ENCODE measurements at regions not wholly inside any gene's neighbourhood (a gene's known extent, or its start where the extent isn't known, plus 50 kb on each side); places are given as distances from the start of the nearest gene placed in this dataset.

DNA sequence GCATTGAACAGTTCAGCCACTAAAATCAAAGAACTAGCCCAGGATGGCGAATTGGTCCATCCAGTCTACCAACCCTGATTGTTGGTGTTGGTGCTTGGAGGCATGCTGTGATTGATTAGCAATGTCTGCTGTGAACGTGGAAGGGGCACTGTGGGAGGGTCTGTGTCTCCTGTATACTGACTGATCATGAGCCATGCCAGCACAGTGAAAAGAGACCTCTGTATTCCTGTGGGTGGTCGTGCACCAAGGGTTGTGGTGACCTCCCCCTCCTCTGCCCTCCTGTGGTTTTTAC, 63.0 kb upstream of the DLK1 start:
- in situ Hi-C loops (cut with MboI; ENCODE audit: low pct_unique_long_range_greater_than_20kb, low sequenced_read_pairs, unreplicated experiment) = no loop called here
- no peak for TF ChIP-seq CTCF (IDR thresholded peaks at IDR 0.05; ENCODE audit: extremely low read depth, insufficient read depth, missing control alignments)
- DNase-seq (ENCODE audit: low spot score) = no peak

DNA sequence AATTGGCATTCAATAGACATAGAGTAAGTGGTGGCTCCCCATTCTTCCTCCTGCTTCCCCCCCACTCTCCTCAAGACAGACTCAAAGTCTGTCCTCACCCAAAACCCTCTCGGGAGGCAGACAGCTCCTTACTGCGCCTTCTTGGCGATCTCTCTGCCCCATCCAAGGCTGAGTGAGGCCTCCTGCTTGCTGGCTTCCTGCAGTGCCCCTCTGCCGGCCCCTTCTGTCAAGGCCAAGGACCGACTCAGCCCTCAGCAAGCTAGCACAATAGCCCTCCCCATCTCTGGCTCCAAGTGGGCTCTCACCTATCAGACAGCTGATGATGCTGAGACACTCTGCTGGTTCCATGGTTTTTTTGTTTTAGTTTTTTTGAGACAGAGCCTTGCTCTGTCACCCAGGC, 62.5 kb upstream of the DLK1 start:
- DNase-seq (ENCODE audit: low spot score) = no peak
- TF ChIP-seq CTCF (IDR thresholded peaks at IDR 0.05; ENCODE audit: extremely low read depth, insufficient read depth, missing control alignments) = no peak
- in situ Hi-C loops (cut with MboI; ENCODE audit: low pct_unique_long_range_greater_than_20kb, low sequenced_read_pairs, unreplicated experiment) = no loop called here

GRCh38 chr14:100664841-100665510, 61.7 kb upstream of the DLK1 start:
- in situ Hi-C loops (cut with MboI; ENCODE audit: low pct_unique_long_range_greater_than_20kb, low sequenced_read_pairs, unreplicated experiment) = no loop called here
- TF ChIP-seq CTCF (IDR thresholded peaks at IDR 0.05; ENCODE audit: extremely low read depth, insufficient read depth, missing control alignments) = no peak
- no peak for DNase-seq (ENCODE audit: low spot score)

DNA sequence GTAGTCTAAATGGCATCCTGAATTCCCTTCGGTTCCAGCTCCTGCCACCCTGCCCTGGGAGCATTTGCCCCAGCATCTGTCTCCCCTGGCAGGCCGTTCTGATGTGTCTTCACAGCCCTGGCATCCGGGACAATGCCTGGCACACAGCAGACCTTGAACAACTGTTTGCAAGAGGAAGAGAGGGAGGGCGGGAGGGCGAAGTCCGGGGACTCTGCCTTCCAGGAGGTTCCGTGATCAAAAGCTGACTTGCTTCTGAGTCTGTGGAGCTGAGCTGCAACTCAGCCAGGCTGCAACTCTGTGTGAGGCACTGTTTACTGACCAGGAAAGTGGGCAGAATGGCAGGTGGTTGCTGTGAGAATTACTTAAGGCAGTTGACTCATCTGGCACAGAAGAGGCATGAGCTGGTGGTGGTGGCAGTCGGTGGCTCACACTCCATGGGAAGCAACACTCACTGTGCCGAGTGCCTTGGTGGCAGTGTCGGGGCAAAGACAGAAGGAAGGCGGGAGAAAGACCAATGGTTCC, 61.1 kb upstream of the DLK1 start:
- in situ Hi-C loops (cut with MboI; ENCODE audit: low pct_unique_long_range_greater_than_20kb, low sequenced_read_pairs, unreplicated experiment) = no loop called here
- DNase-seq (ENCODE audit: low spot score) = no peak
- no peak for TF ChIP-seq CTCF (IDR thresholded peaks at IDR 0.05; ENCODE audit: extremely low read depth, insufficient read depth, missing control alignments)

DNA sequence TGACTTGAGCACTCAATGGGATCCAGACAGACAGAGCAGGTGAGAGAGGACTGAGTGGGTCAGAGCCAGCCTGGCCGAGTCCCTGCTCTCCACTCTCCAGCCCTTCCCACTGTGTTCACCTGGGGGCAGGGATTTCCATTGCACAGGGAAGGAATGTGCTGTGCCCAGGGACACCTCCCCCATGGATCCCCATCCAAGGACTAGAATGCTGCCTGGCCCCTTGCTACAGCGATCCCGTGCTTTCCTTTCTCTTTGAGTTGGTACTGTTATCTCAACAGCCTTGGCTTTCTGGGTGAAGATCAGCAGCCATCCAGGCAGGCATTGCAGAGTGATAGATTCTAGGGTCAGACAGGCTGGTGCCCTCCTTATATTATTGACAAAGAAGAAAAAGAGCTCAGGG, 60.3 kb upstream of the DLK1 start:
- TF ChIP-seq CTCF (IDR thresholded peaks at IDR 0.05; ENCODE audit: extremely low read depth, insufficient read depth, missing control alignments) = no peak
- no peak for DNase-seq (ENCODE audit: low spot score)
- in situ Hi-C loops (cut with MboI; ENCODE audit: low pct_unique_long_range_greater_than_20kb, low sequenced_read_pairs, unreplicated experiment) = no loop called here

DNA sequence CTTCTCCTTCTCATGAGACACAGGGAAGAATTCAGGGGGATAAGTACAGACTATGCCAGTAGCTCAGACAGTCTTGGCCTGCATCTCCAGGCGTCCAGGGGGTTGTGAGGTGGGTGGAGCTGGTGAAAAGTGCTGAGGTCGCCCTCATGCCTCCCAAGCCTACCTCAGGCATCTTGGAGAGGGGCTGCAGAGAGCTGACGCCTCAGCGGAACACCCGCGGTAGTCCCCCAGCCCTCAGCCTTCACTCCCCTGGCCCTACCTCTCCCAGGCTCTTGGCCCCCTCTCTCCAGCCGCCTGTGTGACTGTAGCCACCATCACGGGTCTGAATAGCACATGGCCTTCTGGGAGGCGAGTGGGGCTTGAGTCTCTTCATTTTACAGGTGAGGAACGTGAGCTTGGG, 59.8 kb upstream of the DLK1 start:
- no peak for TF ChIP-seq CTCF (IDR thresholded peaks at IDR 0.05; ENCODE audit: extremely low read depth, insufficient read depth, missing control alignments)
- no peak for DNase-seq (ENCODE audit: low spot score)
- in situ Hi-C loops (cut with MboI; ENCODE audit: low pct_unique_long_range_greater_than_20kb, low sequenced_read_pairs, unreplicated experiment) = no loop called here
